Jurkat, Clone E6-1 (cell line): ENCODE measurements at regions not wholly inside any gene's neighbourhood (a gene's known extent, or its start where the extent isn't known, plus 50 kb on each side); places are given as distances from the start of the nearest gene placed in this dataset.
"Not testable (repeated sequence)": the region's sequence is repeated elsewhere in the genome, so short reads cannot be mapped to it uniquely, and the experiment has no call there.

ENCODE experiments used
- DNase-seq: peaks from one replicate; pipeline ENCODE4 v3.0.0-alpha.2; 2011; ENCODE audit warnings: low read depth, low spot score
- H3K4me3 ChIP-seq: 2 replicates; pipeline ENCODE4 v1.5.1; 2011; ENCODE audit warnings: mild to moderate bottlenecking, low read length, control low read depth, moderate library complexity

- no peak overlapping the region for H3K4me3 ChIP-seq
- DNase-seq = no peak
Observed at GRCh38 chr6:168182908-168183612, 104.0 kb upstream of the FRMD1 start.

GRCh38 chr6:168182366-168182765 is 103.4 kb upstream of the FRMD1 start:
- no peak overlapping the region for H3K4me3 ChIP-seq
- DNase-seq = no peak

- DNase-seq = no peak
- H3K4me3 ChIP-seq = no peak overlapping the region
Observed at GRCh38 chr6:168181876-168182275, 102.9 kb upstream of the FRMD1 start.

- H3K4me3 ChIP-seq = no peak overlapping the region
- no peak for DNase-seq
Observed at GRCh38 chr6:168181316-168181715, 102.3 kb upstream of the FRMD1 start.

GRCh38 chr6:168180548-168181011 is 101.6 kb upstream of the FRMD1 start:
- no peak for DNase-seq
- no peak overlapping the region for H3K4me3 ChIP-seq

GRCh38 chr6:168179702-168180382 is 100.8 kb upstream of the FRMD1 start:
- DNase-seq = no peak

GRCh38 chr6:168179133-168179532 is 100.1 kb upstream of the FRMD1 start:
- H3K4me3 ChIP-seq = no peak overlapping the region
- DNase-seq = no peak

More at GRCh38 chr6:168179702-168180382, 100.8 kb upstream of the FRMD1 start:
- no peak overlapping the region for H3K4me3 ChIP-seq

- H3K4me3 ChIP-seq = no peak overlapping the region
- DNase-seq = no peak
Observed at GRCh38 chr6:168177103-168177891, 98.3 kb upstream of the FRMD1 start.

GRCh38 chr6:168171673-168172353 is 92.8 kb upstream of the FRMD1 start:
- no peak for DNase-seq
- no peak overlapping the region for H3K4me3 ChIP-seq

GRCh38 chr6:168170841-168171601 is 92.0 kb upstream of the FRMD1 start:
- DNase-seq = no peak
- H3K4me3 ChIP-seq = no peak overlapping the region

- DNase-seq = no peak
- no peak overlapping the region for H3K4me3 ChIP-seq
Observed at GRCh38 chr6:168169624-168170023, 90.6 kb upstream of the FRMD1 start.

- DNase-seq, H3K4me3 ChIP-seq: not testable (repeated sequence)
Observed at GRCh38 chr6:168168936-168169335, 89.9 kb upstream of the FRMD1 start.

- not testable (repeated sequence) for H3K4me3 ChIP-seq, DNase-seq
Observed at GRCh38 chr6:168168330-168168729, 89.3 kb upstream of the FRMD1 start.

GRCh38 chr6:168167431-168168315 is 88.7 kb upstream of the FRMD1 start:
- no peak overlapping the region for H3K4me3 ChIP-seq
- DNase-seq = no peak

GRCh38 chr6:168166627-168167026 is 87.6 kb upstream of the FRMD1 start:
- no peak overlapping the region for H3K4me3 ChIP-seq
- DNase-seq = no peak

- H3K4me3 ChIP-seq = no peak overlapping the region
- DNase-seq = no peak
Observed at GRCh38 chr6:168165891-168166290, 86.9 kb upstream of the FRMD1 start.

GRCh38 chr6:168165373-168165772 is 86.4 kb upstream of the FRMD1 start:
- no peak overlapping the region for H3K4me3 ChIP-seq
- DNase-seq = no peak
